ENCODE measurements at regions not wholly inside any gene's neighbourhood (a gene's known extent, or its start where the extent isn't known, plus 50 kb on each side); places are given as distances from the start of the nearest gene placed in this dataset.

GRCh38 chr5:163951069-163951468 lies 445.6 kb downstream of the MAT2B start:
- no peak for TF ChIP-seq EP300 (IDR thresholded peaks at IDR 0.05; ENCODE audit: low read depth)
- no peak for TF ChIP-seq CTCF (IDR thresholded peaks at IDR 0.05)
- TF ChIP-seq POLR2AphosphoS5 (IDR thresholded peaks at IDR 0.05), result no peak

Measured in transverse colon (tissue), 4 donors.